HPDE6-E6E7 (cell line): ENCODE measurements at regions not wholly inside any gene's neighbourhood (a gene's known extent, or its start where the extent isn't known, plus 50 kb on each side); places are given as distances from the start of the nearest gene placed in this dataset.

ENCODE experiments used
- DNase-seq: peaks from one replicate; pipeline ENCODE4 v3.0.0; 2011; ENCODE audit warnings: missing footprints; ENCODE audit errors: extremely low spot score

DNA sequence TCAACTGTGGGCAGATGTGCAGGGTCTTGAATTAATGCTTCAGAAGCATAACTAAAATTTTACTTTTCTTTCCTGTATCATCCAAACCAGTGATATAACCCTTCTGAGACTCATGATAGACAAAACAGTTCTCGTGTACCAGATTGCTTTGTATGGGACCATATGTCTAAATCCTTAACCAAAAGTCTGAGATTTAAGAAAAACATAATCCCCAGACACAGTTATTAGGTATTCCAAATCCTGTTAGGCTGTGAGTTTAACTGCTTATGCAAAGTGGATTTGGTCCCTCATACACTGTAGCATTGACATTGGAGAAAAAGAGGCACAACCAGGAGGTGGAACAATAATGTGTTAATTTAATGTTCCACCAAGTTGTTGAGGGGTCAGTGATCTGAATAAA, 235.0 kb downstream of the PMAIP1 start:
- no peak for DNase-seq

DNA sequence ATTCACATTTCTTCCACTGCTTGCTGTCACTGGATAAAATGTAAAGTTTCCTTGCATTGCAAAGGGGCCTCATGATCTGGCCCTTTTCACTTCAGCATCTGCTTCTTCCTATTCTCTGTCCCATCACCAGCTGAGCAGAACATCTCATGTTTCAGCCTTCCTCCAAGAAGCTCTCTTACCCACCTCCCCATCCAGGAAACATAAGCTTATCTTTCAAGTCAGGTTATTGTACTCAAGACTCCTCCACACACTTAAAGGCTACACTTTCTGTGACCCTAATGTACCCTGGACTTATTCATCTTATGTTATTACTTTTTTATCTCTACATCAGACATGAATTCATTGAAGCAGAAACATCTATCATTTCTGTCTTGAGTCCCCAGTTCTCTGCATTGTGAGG, 230.5 kb downstream of the PMAIP1 start:
- no peak for DNase-seq

DNA sequence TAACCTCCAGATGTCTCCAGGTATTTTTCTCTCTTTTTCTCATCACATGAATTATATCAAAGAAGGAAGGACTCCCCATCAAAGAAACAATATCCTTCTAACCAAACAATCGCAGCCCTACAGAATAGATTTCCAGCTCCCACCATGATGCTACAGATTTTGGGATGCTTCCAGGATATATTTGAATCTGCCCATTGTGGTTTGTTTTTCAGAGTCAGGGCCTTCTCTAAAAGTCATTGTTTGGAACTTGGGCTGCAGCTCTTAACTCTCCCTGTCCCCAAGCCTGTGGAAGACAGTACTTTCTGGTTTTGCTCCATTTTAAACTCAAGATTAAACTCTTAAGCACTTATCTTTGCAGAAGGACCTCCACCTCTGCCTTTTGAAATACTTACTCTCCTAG, 223.2 kb downstream of the PMAIP1 start:
- no peak for DNase-seq

DNA sequence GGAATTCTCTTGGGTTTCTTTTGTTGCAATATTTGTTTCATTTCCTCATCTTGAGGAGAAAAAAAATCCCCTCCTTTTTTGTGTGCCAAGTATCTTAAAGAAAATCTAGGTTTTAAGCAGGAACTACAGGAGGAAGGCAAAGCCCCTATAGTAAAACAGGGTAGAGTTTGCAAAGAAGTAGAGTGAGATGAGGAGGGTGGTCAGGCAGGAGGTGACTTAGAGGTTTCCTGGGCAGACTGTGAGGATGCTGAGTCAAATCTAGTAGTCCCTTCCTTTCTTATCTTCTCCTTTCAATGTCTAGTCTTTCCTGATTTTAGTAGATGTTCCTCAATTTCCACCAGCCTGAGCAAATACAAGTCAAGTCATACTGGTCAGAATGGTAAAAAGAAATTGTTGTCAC, 222.5 kb downstream of the PMAIP1 start:
- DNase-seq, result no peak

DNA sequence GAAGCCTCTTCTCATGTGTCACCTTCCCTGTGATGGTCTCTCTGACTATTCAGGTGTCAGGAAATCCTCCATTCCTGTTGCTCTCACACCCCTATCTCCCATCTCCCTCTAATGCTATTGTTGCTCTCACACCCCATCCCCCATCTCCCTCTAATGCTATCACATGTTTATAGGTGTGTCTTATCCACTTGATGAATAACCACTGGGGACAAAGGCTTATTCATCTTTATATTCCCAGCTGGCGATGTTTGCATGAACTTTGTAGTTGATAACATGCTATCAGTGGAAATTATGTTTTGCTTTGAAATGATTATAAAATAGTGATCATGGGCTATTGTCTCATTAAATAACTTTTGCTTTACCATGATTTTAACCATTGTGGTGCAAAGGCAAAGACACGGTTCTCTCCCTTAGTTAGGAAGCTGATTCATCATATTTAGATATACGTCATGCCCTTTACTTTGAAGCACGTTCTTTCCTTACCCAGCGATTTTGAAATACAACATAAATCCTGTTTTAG, 220.5 kb downstream of the PMAIP1 start:
- no peak for DNase-seq

DNA sequence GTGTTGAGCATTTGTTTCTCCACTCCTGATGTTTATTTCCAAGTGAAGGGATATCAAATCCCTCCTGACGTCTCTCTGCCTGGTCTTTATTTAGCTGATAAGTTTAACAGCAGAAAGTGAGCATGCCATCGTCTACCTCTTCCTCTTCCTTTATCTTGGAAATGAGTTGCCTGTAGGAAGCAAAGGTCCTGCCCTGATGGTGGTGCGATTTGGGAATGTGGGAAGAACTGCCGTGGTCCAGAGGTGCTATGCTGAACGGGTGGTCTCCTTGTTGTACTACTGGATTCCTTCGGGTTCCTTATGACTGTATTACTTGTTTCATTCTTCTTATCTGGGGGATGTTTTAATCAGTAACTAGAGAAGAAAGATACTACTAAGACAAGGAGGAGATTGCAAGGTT, 217.5 kb downstream of the PMAIP1 start:
- DNase-seq, result no peak

DNA sequence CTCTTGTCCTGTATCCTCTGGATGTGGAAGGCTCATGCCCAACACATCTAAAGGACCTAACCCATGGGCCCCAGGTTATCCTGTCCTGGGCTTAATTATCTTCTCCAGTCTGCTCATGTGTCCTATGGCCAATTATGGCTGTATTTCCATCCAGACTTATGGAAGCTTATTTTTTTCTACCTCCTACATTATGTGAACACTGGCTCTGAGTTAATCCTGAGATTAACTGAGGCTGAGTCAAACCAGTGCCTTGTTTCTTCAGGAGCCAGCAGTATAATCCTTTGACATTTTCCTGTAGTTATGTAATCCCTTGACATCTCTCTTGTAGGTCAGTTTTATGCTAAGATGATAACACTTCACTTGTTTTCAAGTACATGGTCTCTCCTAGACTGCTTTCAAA, 213.6 kb downstream of the PMAIP1 start:
- no peak for DNase-seq

DNA sequence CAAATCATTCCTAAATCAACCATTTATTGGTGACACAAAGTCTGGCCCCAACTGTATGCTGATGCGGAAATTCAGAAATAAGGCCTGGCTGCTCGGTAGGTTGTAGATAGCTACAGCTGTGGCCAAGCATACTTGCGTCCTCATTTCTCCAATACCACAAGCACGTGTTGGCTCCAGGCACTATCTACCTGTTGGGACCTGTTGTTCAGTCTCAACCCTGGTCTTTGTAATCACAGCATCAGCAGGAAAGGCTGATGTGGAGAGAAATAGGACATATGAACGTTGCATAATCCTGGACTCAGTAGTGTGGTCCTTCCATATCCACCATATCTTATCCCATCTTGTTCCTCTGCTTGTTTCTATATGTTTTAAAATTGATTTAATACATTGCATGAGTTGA, 212.6 kb downstream of the PMAIP1 start:
- no peak for DNase-seq

DNA sequence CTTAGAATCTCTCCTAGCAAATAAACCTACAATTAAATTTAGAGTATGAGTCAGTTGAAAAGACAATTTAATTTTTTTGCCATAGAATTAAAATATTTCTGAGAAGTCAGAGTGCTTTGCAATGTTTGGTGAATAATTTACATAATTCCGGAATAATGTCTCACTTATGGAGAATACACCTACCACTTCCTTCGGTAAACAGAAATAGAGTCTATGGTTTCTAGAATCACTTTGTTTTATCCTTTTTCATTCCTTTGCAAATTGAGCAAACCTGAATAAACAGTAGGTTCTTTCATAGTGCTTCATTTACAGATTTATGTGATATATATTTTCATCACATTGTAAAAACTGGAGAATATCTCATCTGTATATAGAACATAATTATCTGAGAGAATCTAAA, 211.7 kb downstream of the PMAIP1 start:
- no peak for DNase-seq

DNA sequence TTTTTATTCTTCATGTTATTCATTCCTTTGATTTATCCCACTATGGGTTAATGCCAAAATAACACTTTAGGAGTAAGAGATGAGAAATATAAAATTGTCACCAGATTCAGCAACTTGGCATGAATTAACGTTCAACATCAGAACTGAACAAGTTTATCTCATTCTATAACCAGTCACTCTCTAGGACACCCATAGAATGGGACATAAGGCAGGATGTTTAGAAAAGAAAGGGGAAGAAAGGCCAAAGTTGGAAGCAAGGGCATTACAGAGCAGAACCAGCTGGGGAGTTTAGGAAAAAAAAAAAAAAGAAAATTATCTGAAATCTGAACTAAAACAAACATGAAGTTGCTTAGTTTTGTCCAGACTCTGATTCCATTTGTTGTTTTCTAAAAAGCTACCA, 211.0 kb downstream of the PMAIP1 start:
- DNase-seq, result no peak

DNA sequence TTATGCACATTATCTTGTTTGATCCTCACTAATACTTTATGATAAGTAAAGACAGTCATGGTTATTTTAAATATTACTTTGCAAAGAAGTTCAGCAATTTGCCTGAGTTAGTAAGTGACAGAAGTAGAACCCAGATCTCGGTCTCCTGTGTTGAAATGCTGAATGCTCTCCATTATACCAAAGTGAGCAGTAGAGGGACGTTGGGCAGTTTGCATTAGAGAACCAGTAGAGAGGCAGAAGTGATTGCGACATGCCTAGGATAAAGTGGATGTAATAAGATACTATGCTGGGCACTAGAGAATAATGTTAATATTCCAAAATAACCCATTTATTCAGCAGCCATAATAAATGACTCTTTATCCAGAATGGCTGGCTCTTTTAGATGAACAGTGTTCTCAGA, 201.0 kb downstream of the PMAIP1 start:
- DNase-seq, result no peak

DNA sequence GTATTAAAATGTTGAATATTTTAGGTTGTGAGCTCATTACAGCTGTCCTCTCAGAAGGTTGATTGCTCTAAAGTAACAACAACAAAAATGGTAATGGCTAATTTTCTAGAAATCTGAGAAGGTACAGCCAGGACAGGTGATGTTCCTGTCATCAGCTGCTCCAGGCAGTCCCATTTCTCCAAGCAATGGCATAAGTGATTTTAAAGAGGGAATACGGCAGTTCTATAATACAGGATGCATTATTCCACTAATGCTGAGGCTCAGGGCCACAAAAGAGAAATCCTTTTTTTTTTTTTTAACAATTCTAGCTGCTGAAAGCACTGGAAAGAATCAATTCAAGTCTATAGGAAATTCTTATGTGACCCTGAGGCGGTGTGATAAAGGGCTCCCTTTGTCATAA, 199.9 kb downstream of the PMAIP1 start:
- DNase-seq, result no peak

DNA sequence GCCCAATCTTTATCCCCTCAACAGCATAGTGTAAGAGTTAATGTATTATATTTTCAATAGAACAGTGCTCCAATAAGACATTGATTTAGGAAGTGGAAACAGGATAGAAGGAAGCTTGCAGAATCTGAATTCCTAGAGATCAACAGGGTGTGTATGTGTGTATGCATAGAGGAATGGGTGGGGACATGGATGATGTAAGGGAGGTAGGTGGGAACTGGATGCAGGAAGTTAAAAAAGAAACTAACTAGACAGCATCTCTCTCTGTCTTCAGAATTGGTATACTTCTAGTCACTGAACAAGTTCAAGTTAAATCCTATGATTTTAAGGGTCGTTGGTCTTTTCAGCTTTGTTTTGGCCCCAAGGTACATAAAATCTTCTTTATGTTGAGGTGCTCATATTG, 196.6 kb downstream of the PMAIP1 start:
- no peak for DNase-seq

DNA sequence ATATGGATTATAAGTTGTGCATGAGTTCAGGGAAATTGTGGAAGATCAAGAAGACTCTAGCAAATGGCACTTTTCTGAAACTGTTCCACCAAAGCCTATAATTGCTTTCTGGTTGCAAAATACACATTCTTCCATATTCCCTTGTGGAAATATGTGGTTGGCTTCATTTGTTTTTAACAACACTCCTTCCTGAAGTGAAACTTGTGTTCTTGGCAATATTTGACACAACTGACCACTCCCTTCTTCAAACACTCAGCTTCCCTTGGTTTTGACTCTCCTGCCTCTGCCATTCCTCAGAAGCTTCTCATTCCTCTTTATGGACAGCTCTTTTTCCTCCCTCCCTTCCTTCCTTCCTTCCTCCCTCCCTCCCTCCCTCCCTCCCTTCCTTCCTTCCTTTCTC, 192.3 kb downstream of the PMAIP1 start:
- DNase-seq, result no peak

DNA sequence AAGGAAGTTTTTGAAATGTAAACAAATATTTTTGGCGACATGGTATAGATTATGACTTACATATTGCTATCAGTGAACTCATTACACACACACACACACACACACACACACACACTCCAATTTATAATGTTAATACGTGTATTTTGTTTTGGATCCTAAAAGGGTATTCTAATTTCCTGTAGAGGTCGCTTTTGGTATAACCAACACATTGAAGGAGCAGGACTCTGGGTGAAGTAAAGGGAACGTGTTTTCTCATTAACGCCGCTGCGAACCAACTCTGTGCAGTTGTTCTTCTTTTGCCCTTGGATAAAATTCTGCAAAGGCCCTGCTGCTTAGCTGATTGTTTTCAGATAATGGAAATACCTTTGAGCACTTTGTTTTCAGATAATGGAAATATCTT, 190.4 kb downstream of the PMAIP1 start:
- no peak for DNase-seq

DNA sequence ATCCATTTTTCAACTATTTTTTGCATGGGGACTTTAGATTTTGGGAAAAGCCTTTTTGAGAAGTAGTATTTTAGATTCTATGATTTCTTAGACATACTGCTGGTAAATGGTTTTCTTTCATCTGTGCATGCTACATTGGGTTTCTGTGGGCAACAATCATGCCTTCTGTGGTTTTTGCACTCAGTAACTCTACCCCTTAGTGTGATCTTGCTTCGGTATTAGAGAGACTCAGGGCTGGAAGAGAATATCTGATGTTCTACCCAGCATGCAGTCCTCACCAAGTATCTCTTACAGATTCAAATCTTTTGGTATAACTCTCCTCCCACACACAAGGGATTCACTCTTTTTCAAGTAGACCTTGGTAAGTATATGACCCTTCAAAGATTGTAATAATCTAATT, 183.0 kb downstream of the PMAIP1 start:
- no peak for DNase-seq

DNA sequence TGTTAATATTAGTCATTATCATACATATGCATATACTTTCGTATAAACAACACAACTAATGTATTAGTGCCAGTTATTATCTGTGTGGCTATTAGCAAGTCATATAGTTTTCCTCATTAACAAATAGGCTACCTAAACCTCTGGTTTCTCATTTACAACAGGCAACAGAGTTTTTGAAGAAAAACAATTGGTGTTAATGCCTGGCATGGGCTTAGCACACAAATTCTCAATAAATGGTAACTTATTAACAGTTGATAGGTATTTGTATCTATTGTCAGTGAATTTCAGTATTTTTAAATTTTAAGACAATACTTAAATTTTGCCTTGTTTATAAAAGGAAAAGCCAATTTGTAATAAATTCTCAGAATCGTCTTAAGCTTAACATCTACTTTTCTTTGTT, 182.5 kb downstream of the PMAIP1 start:
- no peak for DNase-seq

DNA sequence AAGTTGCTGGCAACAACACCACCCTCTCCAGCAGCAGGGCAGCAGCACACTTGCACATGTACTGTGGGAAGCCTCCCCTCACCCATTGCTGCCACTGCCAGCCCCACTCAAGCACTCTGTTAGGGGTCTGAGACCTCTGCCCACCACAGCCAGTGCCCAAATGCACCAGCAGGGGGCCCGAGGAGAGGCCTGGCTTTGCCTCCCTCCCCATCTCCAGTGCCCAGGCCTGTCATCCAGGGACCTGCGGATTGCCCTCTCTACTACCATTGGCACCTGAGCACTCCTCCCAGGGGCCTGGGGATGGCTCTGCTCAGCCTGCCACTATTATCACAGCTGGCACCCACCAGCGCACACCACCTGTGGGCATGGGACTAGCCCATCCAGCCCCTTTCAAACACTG, 175.7 kb downstream of the PMAIP1 start:
- DNase-seq, result no peak

DNA sequence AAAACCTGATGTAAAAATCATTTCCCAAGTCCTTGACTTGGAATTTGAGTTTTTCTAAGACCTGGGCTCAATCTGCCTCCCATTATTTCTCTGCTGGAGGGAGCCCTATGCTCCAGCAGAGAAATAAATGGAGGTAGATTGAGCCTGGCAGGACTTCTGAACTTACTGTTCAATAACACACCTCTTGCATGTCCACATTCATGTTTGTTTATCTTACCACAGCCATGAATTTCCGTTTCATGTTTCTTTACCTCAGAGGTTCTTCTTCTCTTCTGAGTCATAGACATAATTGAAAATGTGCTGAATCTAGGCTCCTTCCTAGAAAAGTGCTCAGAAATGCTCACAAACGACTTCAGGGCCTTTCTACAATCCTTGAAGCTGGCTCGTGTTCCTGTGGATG, 170.8 kb downstream of the PMAIP1 start:
- DNase-seq, result no peak

DNA sequence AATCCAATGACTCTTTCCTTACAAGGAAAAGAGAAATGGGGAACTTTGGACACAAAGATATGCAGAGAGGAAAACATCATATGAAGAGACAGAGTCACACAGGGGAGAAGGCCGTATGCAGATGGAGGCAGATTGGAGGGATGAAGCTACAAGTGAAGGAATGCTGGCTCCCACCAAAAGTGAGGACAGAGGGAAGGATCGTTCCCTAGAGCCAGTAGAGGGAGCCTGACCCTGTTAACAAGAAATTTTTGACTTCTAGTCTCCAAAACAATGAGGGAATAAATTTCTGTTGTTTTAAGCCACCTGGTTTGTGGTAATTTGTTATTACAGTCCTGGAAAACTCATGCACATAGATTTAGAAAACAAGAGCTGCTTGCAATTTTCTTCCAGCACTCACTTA, 169.3 kb downstream of the PMAIP1 start:
- DNase-seq, result no peak

DNA sequence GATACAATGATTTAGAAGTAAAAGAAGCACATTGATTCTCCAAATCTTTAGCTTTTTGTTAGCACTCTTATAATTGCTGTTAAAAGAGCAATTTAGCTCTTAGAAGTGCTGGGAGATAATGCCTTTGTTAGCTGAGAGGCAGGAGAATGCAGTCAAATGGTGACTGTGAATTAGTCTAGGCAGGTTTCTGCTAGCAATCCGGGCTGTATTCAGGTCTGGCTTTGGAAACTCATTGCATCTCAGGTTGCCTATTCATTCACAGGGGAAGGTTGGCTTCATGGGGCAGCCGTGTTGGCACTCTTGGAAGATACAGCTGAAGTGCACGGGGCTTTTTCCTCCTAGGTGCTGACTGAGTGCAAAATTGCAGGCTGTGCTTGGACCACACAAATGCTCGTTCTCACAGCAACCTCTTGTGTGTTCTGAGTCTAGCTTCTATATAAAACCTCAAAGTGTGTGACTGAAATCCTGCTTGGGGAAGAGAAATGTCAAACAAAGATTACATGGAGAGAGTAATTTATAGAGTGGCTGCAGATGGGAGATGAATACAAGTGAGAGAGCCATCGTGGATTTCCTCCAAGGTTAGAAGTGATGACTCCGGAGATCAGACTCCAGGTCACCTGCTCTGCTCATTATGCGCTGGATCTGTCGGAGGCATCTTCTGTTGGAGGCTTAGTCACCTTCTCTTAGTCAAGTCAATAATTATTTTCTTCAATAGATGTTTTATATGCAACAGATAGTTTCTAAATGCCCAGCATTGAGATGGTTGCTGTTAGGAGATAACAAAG, 167.8 kb downstream of the PMAIP1 start:
- DNase-seq, result no peak

DNA sequence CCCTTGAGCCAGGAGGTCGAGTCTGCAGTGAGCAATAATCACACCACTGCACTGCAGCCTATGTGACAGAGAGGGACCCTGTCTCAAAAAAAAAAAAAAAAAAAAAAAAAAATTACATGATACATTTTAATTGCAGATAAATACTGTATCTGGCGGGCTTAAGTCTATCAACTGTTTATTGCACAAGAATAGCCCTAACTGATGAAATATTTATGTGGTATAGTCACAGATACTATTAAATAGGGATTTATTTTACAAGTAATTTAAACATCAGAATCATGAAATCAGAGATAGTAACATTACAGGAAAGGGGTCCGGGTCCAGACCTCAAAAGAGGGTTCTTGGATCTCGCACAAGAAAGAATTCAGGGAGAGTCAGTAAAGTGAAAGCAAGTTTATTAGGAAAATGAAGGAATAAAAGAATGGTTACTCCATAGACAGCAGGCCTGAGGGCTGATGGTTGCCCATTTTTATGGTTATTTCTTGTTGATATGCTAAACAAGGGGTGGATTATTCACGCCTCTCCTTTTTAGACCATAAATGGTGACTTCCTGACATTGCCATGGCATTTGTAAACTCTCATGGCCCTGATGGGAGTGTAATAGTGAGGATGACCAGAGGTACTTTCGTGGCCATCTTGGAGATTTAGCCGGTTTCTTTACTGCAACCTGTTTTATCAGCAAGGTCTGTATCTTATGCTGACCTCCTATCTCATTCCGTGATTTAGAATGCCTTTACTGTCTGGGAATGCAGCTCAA, 166.6 kb downstream of the PMAIP1 start:
- DNase-seq, result no peak

DNA sequence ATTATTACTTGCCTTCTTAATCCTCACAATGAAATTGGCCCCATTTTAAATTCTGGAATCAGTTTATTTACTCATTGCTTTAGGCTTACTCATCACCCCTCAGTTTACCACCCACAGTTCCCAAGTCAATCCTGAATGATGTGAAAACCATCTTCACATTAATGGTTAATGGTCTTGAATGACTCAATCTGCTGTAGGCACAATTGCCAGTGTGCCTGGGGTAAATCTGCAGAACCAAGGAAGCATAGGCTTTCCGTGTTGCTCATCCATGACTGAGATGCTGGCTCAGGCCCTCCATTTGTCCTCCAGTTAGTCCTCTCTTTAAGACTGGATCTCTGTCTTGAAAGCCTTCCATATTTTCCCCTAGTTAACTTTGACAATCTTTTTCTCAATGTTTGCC, 164.5 kb downstream of the PMAIP1 start:
- DNase-seq, result no peak
